ENCODE measurements at regions not wholly inside any gene's neighbourhood (a gene's known extent, or its start where the extent isn't known, plus 50 kb on each side); places are given as distances from the start of the nearest gene placed in this dataset.
"Not testable (repeated sequence)": the region's sequence is repeated elsewhere in the genome, so short reads cannot be mapped to it uniquely, and the experiment has no call there.

DNA sequence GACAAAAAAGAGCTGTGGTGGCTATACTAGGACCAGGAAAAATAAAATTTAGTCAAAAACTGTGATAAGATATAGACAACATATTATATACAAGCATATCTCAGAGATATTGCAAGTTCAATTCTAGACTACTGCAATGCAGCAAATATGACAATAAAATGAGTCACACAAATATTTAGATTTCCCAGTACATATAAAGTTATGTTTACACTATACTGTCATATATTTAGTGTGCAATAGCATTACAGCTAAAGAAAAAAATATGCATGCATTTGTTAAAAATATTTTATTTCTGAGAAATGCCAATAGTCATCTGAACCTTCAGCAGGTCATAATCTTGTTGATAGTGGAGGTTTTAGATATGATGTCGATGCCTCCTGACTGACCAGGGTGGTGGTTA is 72.1 kb downstream of the AKR1C4 start:
- no peak for DNase-seq

DNA sequence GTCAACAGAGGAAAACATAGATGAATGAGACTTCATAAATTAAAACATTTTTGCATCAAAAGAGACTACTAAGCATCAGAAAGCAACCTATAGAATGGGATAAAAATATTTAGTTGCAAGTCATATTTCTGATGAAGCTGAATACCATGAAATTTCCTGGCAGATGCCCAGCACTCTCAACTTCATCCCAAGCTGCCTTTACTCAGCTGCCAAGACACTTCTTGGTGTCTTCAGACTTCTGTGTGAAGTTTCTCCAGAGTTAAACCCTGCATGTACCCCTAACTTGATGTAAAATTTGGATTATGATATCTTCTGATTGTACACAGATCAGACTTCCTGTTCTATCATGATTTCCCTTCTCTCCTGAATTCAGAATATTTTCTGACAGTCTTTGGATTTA is 73.2 kb downstream of the AKR1C4 start:
- DNase-seq: no peak

DNA sequence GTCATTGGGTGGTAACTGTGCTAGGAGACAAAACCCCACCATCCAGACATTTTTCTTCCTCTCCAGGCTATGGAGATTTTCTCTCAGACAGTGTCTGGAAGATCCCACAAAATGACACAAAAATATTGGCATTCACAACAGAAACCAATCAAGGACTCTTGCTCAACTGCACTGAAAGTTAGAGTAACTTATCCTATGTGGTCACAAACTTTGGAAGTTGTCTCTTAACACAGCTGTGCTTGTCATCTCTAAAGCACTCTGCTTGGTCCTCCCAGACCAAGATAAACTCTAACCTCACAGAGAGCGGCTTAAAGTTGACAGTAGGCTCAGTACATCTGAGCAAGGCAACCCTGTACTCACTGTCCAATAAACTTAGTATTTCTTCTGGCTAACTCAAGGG is 74.9 kb downstream of the AKR1C4 start:
- DNase-seq: no peak

DNA sequence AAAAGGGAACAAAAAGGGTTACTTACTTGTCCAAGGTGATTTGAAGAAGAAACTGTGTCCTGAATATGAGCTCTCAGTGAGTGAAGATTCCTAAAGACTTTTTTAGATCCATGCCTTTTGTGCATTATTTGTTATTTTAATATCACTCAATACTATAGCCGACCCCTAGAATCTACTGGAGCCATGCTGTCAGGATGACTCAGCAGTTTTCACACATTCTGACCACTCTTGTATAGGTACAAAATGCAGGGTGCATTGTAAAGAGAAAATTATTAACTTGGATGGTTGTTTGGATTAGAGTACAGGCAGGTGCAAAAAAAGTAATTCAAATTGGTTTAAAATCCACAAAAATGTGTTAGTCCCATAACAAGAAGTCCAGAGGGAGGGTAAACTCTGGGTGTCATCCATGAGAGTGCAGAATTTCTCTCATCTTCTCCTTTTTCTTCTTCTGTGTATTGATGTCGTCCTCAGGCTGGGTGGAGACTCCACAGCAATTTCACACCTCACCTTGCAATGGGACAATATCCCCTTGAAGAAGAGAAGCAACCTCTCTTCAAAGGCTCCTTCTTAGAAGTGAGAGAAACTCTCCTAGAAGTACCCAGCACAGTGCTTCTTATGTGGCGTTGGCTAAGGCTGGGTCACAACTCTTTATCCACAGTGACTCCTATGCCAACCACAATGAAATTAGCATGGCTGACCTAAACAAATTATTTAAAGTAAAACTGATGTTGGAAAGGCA is 75.6 kb downstream of the AKR1C4 start:
- DNase-seq: no peak

DNA sequence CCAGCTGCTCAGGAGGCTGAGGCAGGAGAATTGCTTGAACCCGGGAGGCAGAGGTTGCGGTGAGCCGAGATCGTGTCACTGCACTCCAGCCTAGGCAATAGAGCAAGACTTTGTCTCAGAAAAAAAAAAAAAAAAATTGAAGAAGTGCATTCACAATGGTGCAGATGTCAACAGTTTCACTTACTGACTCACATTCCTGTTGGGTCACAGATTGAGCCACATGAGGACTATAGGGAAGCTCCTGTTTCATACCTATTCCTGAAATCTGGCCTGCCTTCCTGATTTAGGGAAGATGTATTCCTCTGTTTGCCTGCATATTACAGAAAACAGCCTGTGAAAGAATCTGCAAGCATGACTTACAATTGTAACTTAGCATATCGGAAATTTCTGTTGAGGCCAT is 78.2 kb downstream of the AKR1C4 start:
- no peak for DNase-seq

DNA sequence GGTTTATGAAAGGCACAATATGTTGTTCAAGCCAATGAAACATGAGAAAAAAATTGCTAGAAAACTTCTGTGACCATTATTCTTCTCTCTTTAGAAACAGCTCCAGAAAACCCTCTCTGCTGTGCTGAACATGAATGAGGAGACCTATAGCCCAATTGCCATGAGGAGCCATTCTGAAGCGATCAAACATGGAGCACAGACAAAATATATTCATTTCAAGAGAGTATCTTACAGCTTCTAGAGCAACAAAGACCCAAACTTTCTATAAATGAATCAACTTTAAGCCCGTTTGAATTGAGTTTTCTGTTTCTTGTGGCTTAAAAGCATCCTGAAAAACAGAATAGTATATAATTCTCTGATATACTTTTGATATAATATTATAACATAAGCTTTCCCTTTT is 83.4 kb upstream of the UCN3 start:
- no peak for DNase-seq

DNA sequence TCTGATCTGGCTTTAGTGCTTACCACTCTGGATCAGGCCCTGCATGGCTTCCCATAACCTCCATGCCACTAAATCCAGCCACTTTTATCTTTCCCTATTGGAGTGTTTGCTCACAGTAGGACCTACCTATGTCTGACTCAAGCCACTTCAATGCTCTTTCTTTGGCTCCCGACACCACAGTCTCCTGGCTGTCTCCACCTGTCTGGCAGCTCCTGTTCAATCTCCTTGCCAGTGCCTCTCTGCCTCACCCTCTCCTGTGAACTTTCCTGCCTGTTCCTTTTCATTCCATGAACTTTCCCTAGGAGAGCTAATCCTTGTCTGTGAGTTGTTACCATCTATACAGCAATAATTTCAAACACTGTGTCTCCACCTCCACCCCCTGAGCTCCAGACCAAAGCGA is 82.6 kb upstream of the UCN3 start:
- DNase-seq: no peak

DNA sequence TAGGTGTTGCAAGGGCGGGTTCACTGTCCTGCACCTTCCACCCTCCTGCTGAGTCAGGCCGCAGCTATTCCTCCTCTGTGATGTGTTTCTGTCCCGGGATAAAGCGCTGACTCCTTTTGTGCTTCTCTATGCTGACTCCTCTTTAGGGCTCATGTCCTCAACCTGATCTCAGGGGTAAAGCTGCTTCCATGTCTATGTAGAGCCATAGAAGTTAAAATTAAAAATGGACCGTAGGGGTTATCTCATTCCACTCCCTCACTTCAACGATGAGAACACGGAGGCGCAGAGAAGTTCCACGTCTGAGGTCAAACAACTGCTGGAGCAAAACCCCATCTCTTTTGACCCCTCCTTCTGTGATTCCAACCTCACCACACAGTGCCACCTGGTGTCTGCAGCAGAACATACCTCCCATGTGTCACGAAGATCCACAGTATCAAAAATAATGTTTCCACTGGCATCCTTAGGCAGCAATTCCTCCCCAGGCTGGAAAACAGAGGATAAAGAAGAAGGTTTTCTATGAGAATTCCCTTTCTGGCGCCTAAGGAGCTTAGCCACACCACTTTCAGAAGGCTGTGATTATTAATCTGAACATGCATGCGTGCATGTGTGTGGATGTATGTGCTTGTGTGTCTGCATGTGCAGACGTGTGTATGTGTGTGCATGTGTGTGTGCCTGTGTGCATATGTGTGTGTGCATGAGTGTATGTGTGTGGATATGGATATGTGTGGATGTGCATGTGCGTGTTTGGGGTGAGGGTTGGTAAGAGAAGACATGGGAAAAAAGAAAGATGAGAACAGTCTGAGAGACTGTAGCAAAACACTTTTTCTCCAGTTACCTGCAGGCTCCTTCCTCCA is 81.2 kb upstream of the UCN3 start:
- DNase-seq: peak; percentile 42

DNA sequence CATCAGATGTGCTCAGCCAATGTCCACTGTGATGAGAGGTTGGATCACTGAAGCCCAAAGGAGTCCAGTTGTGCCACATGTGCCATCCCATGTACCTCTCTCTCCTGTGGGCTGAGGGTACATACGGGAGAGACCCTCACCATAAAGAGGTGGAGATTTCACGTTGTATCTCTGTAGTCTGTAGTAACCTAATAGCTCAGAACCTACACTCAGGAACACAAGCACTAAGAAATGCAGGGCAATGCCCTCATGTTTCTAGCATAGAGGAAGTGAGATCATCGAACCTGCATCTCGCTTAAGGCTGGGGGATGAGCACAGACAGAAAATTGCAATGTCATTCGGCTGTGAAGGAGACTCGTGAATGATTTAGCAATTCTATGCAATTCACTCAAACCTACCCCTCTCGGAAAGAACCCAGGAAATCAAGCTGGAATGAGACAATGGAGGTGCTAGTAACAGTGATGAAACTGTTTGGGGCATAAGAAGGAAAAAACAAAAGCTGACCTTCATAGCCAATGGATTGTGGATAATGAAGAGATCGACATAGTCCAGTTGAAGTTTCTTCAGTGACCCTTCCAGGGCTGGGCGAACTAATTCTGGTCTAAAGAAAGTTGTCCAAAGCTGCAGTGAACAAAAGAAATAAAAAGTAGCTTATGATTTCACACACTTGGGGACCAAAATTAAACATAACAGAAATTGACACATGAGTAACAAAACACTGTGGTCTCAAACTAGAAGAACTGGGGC is 80.3 kb upstream of the UCN3 start:
- DNase-seq: peak; percentile 20

DNA sequence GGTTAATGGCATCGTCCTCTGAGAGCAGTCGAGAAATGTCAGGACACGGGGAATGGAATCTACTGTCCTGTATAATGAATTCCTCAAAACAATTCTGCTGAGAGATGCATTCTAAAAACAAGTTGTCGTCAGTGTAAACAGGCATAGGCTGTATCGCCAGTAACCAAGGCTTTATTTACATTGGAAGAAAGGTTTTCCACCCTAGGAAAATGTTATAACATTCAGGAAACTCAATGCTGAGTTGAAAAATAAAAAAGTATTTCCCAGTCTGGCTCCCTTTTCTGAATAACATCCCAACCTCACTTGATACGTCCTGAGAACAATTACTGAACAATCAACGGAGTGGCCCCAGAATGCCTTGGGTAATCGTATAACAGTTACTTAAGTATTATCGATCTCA is 79.6 kb upstream of the UCN3 start:
- no peak for DNase-seq

DNA sequence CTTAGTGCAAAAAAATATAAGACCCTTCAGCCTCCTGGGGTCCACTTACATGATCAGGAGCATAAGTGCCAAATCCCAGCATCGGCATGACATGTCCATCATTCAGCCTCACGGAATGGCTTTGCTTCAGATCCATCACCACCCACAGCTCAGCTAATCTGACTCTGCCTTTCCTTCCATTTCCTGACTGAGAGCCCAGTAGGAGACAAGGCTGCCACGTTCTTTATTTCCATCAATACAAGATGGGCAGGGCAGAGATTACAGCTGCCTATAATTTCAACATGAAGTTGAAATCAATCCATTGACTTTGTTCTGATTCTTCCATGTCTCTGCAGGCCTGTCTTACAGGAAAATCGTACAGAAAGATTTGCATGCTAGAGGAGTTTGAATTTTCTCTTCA is 76.4 kb upstream of the UCN3 start:
- DNase-seq: no peak

DNA sequence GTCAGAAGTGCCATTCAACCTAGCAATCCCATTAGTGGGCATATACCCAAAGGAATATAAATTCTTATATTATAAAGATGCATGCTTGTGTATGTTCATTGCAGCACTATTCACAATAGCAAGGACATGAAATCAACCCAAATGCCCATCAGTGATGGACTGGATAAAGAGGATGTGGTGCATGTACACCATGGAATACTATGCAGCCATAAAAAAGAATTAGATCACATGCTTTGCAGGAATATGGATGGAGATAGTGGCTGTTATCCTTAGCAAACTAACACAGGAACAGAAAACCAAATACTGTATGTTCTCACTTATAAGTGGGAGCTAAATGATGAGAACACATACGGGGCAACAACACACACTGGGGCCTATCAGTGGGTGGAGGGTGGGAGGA is 75.5 kb upstream of the UCN3 start:
- not testable (repeated sequence) for DNase-seq

DNA sequence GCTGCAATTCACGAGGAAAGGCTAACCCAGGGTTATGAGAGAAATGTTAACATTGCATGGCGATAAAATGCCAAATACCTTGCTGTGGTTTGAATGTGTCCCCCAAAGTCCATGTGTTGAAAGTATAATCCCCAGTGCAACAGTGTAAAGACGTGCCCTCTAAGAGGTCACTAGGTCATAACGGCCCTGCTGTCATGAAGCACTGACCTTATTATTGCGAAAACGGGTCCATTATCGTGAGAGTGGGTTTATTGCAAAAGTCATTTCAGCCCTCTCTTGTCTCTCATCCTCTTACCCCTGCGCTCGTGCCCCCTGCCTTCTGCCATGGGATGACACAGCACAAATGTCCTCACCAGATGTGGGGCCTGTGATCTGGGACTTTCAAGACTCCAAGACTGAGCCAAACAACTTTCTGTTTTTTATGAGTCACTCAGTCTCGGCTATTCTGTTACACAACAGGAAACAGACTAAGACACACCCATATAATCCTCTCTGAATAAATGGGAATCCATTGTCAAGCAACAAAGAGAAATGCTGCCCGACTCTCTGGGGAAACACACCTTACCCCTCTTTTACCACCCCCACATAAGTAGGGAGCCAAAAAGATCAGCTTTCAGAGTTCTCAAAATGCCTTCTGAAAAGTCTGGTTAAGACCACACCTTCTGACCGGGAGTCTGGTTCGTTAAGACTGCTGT is 73.1 kb upstream of the UCN3 start:
- peak; percentile 78 for DNase-seq

DNA sequence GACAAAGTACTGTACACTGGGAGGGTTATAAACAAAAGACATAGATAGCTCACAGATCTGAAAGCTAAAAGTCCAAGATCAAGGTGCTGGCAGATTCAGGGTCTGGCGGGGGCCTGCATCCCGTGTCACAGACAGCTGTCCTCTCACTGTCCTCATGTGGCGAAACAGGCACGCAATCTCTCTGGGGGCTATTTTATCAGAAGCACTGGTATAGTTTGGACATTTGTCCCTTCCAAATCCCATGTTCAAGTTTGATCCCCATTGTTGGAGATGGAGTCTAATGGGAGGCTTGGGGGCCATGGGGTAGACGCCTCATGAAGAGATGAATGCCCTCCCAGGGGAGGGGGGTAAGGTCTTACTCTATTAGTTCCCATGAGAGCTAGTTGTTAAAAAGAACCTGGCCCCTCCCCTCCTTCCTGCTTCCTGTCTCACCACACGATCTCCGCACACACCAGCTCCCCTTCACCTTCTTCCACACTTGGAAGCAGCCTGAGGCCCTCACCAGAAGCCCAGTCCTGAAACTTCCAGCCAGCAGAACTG is 72.5 kb upstream of the UCN3 start:
- peak; percentile 55 for DNase-seq

DNA sequence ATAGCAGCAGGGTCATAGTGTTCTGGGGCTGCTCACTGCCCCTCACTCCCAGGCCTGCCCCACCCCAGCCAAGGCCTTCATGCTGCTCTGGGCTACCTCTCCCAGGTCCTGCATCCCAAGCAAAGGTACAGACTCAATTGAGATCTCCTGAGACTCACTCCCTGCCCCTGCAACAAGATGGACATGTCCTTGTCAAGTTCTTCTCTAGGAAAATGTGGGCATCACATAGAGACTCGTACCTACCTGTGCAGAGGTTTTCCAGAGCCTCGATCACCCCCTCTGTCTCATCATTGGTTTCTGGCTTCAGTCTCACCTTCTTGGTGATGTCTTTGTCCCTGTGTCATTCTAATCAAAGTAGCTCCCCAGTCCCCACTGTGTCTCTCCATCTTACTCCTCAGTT is 71.8 kb upstream of the UCN3 start:
- not testable (repeated sequence) for DNase-seq

DNA sequence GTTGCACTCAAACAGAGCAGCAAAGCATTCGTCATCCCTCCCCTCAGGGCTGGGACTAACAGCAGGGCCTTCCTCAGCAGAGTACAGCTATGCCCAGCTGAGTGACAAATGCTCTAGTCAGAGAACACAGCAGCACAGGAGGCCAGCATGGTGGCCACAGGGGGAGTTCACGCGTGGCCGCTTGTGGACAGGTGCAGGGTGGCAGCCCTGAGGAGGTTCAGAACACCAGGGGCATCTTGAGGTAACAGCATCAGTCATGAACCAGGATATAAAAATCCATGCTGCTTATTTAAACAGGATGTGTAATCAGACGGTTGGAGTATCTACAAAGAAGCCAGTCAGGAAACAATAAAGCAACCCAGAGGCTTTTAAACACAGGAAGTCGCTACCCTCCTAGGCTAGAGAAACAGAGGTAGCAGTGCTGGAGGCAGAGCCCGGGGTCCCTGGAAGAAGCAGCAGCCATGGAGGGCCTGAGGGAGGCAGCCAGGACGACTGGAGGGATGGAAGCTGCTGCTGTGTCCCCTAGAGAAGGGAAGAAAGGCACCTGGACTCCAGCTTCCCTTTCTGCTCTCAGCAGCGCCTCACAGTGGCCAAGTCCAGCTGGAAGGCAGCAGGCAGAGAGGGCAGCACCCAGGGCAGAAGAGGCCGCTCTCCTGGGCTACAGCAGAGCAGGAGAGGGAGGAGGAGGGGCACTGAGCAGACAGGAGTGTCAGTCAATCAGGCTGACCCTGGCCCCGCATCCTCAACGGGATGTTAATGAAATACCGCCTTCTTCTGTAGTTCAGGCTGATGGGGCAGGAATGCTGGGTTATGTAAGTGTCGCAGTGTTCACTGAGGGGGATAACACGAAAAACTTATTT is 70.8 kb upstream of the UCN3 start:
- peak; percentile 71 for DNase-seq

DNA sequence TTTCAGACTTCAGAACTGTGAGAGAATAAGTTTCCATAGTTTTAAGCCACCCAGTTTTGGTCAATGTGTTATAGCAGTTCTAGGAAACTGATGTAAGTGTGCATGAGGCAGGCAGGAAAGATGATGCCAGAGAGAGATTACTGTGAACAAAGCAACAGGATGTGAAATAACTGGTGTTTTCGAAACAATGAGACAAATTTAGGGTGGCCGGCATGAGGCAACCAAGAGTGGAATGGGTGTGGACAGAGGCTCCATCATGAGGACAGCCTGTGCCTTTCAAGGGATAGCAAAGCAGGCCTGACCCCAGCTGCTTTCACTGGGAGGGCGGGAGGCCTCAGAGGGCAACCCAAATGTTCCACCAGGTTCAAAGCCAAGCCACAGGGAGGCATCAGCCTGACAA is 67.3 kb upstream of the UCN3 start:
- peak; percentile 25 for DNase-seq

DNA sequence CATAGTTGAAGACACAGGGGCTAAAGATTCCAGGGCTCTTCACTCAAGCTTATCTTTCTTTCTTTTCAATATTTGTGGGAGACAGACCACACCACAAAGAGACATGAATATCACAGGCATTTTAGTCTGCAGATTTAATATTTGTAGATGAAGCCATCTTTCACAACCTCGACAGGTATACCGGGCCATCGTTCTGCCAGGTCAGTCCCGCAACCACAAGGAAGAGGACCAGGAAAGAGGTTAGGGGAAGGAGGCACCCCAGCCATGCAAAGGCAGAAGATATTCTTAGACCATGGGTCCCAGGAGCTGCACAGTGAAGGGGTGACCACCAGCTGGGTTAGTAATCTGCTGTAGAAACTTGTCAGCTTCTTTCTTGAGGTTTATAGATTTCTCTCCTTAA is 66.8 kb upstream of the UCN3 start:
- DNase-seq: no peak

DNA sequence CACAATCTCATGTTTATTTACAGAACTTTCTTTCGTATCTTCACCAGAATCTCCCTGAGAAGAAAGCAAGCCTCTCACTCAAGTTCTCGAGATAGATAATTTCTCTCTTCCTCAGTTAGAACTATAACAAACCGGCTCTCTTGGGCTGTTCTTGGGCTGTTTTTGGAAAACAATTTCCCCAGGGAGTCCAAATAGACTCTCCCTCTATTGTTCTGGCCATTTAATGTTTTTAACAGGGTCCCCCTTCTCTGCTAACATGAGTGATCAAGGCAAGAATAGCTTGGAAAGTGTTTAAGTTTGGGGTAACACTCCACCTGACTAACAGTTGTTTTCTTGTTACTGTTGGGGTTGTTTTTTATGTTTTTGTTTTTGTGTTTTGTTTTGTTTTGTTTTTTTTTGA is 64.8 kb upstream of the UCN3 start:
- DNase-seq: no peak

DNA sequence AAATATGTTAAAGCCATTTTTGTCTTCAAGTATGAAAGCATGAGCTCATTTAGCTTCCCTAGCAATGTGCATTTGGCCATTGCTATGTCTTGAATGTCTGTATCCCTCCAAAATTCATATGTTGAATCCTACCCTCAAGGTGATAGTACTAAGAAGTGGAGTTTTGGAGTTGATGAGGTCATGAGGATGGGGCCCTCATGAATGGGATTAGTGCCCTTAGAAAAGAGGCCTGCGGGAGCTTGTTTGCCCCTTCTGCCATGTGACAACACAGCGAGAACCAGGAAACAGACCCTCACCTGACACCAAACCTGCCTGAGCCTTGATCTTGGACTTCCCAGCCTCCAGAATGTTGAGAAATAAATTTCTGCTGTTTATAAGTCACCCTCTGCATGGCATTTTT is 61.3 kb upstream of the UCN3 start:
- no peak for DNase-seq

DNA sequence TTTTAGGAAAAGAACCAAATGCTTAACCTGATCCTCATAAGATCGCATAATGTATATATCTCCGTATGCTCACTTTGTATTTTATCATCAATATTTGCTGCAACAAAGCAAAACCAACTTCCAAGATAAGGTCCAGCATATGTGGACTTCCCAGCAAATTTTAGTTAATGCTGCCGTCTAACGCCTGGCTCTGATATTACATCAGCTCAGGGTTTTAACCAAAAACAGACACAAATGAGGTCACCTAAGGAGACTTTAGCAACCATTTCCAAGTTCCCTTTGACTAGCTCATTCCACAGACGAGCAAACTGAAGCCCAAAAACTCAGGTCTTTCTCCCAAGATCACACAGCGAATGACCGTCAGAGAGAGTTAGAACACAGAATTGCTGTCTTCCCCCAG is 59.4 kb upstream of the UCN3 start:
- DNase-seq: no peak

DNA sequence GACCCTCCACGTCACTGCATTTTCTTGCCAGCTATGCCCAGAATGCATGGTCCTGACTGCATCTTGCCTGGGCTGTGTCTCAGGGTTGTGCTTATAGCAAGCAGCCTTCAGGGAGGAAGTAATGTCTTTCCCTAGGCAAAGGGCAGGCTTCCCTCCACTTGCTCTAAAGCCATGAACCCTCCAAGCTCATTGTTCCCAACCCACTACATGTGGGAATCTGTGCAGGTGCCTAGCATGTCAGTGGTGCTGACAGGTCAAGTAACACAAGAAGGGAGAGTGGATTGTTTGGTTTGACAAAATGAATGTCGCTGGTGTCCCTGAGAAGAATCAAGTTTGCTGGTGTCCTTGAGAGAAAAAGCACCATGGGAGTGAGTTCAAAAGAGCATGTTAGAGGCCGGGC is 53.9 kb upstream of the UCN3 start:
- no peak for DNase-seq

Data from central memory CD4-positive, alpha-beta T cell (primary cell).